ENCODE measurements at regions not wholly inside any gene's neighbourhood (a gene's known extent, or its start where the extent isn't known, plus 50 kb on each side); places are given as distances from the start of the nearest gene placed in this dataset.

- BruUV-seq (replicated peaks) = no TSS peak
- no peak for DNase-seq (ENCODE audit: unreplicated experiment)
- no peak overlapping the region for H3K27ac Mint-ChIP-seq (ENCODE audit: low read depth, unreplicated experiment)
- no peak overlapping the region for H3K4me3 Mint-ChIP-seq (ENCODE audit: unreplicated experiment)
- H3K36me3 Mint-ChIP-seq (ENCODE audit: insufficient read depth, unreplicated experiment) = no peaks in the 10 kb centered on the region
- H3K4me1 Mint-ChIP-seq (ENCODE audit: insufficient read depth, unreplicated experiment) = no peaks in the 10 kb centered on the region
- POLR2A ChIA-PET = no interaction called here
- CTCF ChIA-PET = interaction anchor here (0.6 to 0.7 kb wide), 3 partner anchors 8 to 272 kb away, joined by 3 read pairs; no protein-coding TSS in a partner anchor
- intact Hi-C loops (cut with micrococcal nuclease) = no loop called here
- no peak for TF ChIP-seq CTCF (IDR thresholded peaks at IDR 0.05; ENCODE audit: unreplicated experiment)
- no peaks in the 10 kb centered on the region for H3K9me3 Mint-ChIP-seq (ENCODE audit: unreplicated experiment)
- peaks cover 76% of the 10 kb centered on the region for H3K27me3 Mint-ChIP-seq (ENCODE audit: insufficient read depth, unreplicated experiment)
Measured at GRCh38 chr2:108074946-108075345, 88.6 kb downstream of the SLC5A7 start.

DNA sequence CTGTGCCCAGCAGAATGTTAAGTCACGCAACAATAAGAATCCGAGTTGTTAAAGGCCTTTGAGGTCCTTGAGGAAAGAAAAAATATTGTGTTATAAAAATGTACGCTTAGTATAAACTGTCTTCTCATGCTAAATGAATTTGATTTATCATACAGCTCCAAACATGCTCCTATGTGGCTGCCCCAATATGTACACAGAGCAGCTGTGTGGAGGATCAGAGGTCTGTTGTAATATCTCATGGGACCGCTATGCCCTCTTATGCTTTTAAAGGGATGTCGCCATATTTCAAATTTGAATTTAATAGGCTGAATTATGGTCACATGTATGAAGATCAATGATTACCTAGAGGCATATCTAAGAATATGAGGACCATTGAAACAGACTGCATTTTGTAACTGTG is 90.2 kb downstream of the SLC5A7 start:
- no peak for TF ChIP-seq CTCF (IDR thresholded peaks at IDR 0.05; ENCODE audit: unreplicated experiment)
- Mint-ChIP-seq H3K9me3 (ENCODE audit: unreplicated experiment) (no peaks in the 10 kb centered on the region), H3K27me3 (ENCODE audit: insufficient read depth, unreplicated experiment) (peaks cover 92% of the 10 kb centered on the region), H3K4me1 (ENCODE audit: insufficient read depth, unreplicated experiment) (no peaks in the 10 kb centered on the region), H3K4me3 (ENCODE audit: unreplicated experiment) (no peak overlapping the region), H3K36me3 (ENCODE audit: insufficient read depth, unreplicated experiment) (no peaks in the 10 kb centered on the region), H3K27ac (ENCODE audit: low read depth, unreplicated experiment) (no peak overlapping the region)
- intact Hi-C loops (cut with micrococcal nuclease) = no loop called here
- POLR2A ChIA-PET = no interaction called here
- no peak for DNase-seq (ENCODE audit: unreplicated experiment)
- BruUV-seq (replicated peaks) = no TSS peak
- CTCF ChIA-PET = no interaction called here

DNA sequence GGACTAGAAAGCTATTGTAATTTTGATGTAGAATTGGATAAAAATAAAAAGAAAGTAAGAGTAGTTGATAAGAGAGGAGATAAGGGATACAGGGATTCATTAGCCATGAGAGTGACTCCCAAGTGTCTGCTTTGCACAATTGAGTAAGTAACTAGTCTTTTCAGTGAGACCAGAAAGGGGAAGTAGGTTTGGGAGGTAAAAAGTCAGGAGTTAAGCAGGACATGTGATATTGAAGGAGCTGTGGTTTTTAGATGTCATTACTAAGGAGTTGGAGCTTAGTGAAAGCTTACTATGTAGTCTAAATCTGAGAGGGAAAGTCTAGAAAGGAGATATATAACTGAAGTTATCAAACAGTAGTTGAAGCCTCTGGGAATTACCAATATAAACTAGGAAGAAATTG is 93.4 kb downstream of the SLC5A7 start:
- H3K27me3 Mint-ChIP-seq (ENCODE audit: insufficient read depth, unreplicated experiment) = peaks cover 90% of the 10 kb centered on the region
- no peak overlapping the region for H3K27ac Mint-ChIP-seq (ENCODE audit: low read depth, unreplicated experiment)
- H3K36me3 Mint-ChIP-seq (ENCODE audit: insufficient read depth, unreplicated experiment) = no peaks in the 10 kb centered on the region
- POLR2A ChIA-PET = no interaction called here
- no peak overlapping the region for H3K4me3 Mint-ChIP-seq (ENCODE audit: unreplicated experiment)
- intact Hi-C loops (cut with micrococcal nuclease) = no loop called here
- no peaks in the 10 kb centered on the region for H3K4me1 Mint-ChIP-seq (ENCODE audit: insufficient read depth, unreplicated experiment)
- no TSS peak for BruUV-seq (replicated peaks)
- CTCF ChIA-PET = no interaction called here
- no peaks in the 10 kb centered on the region for H3K9me3 Mint-ChIP-seq (ENCODE audit: unreplicated experiment)
- TF ChIP-seq CTCF (IDR thresholded peaks at IDR 0.05; ENCODE audit: unreplicated experiment) = no peak
- DNase-seq (ENCODE audit: unreplicated experiment) = no peak

GRCh38 chr2:108080177-108080576 is 93.9 kb downstream of the SLC5A7 start:
- H3K36me3 Mint-ChIP-seq (ENCODE audit: insufficient read depth, unreplicated experiment) = no peaks in the 10 kb centered on the region
- POLR2A ChIA-PET = no interaction called here
- BruUV-seq (replicated peaks) = no TSS peak

More at GRCh38 chr2:108080177-108080576, 93.9 kb downstream of the SLC5A7 start:
- Mint-ChIP-seq H3K4me3 (ENCODE audit: unreplicated experiment) (no peak overlapping the region), H3K9me3 (ENCODE audit: unreplicated experiment) (no peaks in the 10 kb centered on the region), H3K27ac (ENCODE audit: low read depth, unreplicated experiment) (no peak overlapping the region), H3K4me1 (ENCODE audit: insufficient read depth, unreplicated experiment) (no peaks in the 10 kb centered on the region), H3K27me3 (ENCODE audit: insufficient read depth, unreplicated experiment) (peaks cover 90% of the 10 kb centered on the region)
- CTCF ChIA-PET = no interaction called here
- intact Hi-C loops (cut with micrococcal nuclease) = no loop called here
- DNase-seq (ENCODE audit: unreplicated experiment) = no peak
- no peak for TF ChIP-seq CTCF (IDR thresholded peaks at IDR 0.05; ENCODE audit: unreplicated experiment)
